ENCODE measurements at regions not wholly inside any gene's neighbourhood (a gene's known extent, or its start where the extent isn't known, plus 50 kb on each side); places are given as distances from the start of the nearest gene placed in this dataset.

DNA sequence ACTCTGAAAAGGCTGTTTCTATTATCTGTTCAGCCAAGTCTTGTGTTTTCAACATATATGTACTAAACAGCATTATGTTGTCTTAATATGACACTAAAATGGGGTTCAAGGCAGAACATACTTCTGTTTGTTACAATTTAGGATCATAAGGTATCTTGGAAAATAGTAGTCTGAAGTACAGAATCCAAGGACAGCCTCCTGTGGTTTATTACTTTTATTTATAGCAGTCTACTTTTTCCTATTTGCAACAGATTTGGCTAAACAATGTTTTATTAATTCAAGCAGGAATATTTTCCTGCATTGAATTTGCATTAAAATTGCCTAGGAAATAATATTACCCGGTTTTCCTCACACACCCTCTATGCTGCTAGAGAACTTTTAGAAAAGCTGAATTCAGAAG, 67.7 kb downstream of the PLEKHG1 start:
- TF ChIP-seq SP1 (IDR thresholded peaks at IDR 0.05; ENCODE audit: low read depth, low read length) = no peak
- no peak for TF ChIP-seq POLR2AphosphoS5 (IDR thresholded peaks at IDR 0.05; ENCODE audit: low read length)
- no peak for TF ChIP-seq KDM1A (IDR thresholded peaks at IDR 0.05; ENCODE audit: borderline replicate concordance)
- no peak for TF ChIP-seq NFYB (IDR thresholded peaks at IDR 0.05; ENCODE audit: insufficient read depth, low read depth, low read length)

Data from GM12878 (cell line).